ENCODE measurements at regions not wholly inside any gene's neighbourhood (a gene's known extent, or its start where the extent isn't known, plus 50 kb on each side); places are given as distances from the start of the nearest gene placed in this dataset.
"Not testable (repeated sequence)": the region's sequence is repeated elsewhere in the genome, so short reads cannot be mapped to it uniquely, and the experiment has no call there.

DNA sequence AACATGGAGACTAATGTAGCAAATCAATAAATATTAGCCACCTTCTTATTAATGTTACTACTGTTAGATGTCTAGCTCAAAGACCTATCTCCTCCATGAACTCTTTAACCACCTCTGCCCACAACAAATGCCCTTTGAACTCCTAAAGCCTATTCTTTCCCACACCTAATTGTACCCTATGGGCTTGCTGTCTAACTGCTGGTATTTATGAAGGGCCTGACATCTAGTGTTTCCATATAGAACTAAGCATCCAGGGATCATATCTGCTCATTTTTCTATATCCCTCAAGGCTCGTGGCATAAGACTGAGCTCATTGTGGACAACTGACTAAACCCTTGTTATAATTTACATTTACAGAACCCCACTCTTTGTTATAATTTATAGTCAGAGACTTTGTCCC, 109.8 kb downstream of the TRIM69 start:
- FAIRE-seq = not testable (repeated sequence)

DNA sequence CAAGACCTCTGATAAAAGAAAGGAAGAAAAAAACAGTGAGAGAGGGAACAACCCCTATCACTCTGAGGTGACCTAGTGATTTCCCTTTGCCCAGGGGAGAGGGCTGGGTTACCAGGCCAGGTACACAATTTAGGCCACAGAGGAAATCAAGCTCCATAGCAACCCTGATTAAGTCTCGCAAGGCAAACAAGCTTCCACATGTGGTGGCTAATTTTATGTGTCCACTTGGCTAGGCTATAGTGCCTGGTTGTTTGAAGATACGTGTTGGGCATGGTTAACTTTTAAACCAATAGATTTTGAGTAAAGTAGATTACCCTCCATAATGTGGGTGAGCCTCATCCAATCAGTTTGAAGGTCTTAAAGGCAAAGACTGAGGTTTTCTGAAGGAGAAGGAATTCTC, 108.9 kb upstream of the TERB2 start:
- not testable (repeated sequence) for DNase-seq (ENCODE audit: insufficient read length, low spot score); FAIRE-seq

More for the DNA sequence above, 109.8 kb downstream of the TRIM69 start:
- DNase-seq (ENCODE audit: insufficient read length, low spot score) = not testable (repeated sequence)

DNA sequence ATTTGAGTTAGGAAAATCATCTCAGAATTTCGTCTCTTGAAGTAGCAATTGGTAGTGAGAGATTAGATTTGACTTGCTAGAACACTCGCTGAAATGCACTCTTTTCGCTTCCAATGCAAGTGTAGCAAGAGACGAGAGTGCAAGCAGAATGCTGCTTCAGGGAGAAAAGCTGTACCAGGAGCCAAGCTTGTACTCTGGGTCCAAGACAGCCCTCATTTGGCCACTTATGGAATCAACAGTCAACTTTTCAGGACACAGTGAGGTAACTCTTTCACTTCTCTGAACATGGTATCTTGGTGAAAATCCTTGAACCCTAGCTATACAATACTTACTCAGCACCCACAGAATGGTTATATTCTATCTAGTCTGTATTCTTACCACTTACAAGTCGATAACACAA, 107.6 kb upstream of the TERB2 start:
- FAIRE-seq; DNase-seq (ENCODE audit: insufficient read length, low spot score): not testable (repeated sequence)

GRCh38 chr15:44849701-44850403, 106.6 kb upstream of the TERB2 start:
- DNase-seq (ENCODE audit: insufficient read length, low spot score); FAIRE-seq: not testable (repeated sequence)

DNA sequence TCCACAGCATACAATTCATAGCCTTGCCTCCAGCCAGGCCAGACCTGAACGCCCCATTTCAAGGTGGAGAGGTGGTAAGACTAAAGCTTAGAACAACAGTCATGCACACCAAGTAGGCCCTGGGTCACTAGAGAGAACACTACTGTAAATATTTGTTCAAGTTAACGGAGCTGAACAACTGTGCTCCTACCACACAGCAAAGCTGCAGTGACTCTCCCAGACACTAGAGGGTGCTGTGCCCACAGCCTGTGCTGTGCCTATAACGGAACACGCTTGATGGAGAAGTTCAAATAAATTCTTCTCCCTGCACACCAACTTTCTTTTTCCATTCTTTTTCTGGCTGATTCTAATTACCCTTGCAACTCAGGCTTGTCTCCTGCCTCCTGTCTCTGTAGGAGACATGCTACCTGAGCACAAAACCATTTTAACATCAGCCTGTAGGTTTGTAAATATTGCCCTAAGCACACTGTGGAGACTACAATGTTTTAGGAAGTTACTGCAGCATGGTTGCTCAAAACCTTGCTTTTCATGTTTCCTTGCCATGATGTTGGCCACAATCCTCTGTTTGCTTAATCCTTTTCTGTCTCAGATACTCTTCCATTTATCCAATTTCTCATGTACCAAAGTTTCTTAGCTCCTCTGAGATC, 103.1 kb upstream of the TERB2 start:
- peak; percentile 81 for TF ChIP-seq CTCF (IDR thresholded peaks at IDR 0.05; ENCODE audit: insufficient read depth, missing control alignments)
- DNase-seq (ENCODE audit: insufficient read length, low spot score); FAIRE-seq: not testable (repeated sequence)

DNA sequence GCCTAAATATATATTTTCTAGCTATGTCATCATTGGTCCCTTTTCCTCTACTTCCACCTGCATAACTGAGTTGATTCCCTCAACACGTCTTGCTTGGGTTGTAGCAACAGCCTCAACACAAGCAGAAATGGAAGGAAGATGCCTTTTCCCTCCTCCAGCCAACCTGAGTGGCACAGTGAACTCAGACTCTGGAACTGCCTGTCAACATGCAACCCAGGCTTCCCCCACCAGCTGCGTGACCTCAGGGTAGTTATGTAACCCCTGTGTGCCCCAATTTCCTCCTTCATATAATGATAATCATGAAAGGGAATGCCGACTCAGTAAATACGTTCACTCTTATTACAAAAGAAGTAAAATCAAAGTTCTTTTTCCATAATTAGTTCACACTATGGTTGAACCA, 101.8 kb upstream of the TERB2 start:
- not testable (repeated sequence) for DNase-seq (ENCODE audit: insufficient read length, low spot score); FAIRE-seq

DNA sequence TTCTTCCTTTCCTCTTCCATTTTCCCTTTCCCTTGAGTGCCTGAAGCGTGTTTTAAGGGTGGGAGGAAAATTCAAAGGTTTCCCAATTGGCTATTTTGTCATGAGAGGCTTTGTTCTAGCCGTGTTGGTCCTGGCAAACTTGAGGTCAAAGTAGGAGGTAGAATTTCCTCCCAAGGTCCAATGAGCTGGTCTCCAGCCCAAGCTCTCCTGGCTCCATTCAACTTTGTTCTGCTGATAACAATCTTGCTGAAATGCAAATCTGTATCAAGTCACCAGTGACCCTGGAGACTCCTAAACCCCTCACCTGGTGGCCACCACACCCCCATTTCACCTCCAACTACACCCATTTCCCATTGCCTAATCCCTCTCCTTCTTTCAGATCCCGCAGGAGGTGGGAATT, 100.2 kb upstream of the TERB2 start:
- not testable (repeated sequence) for FAIRE-seq; DNase-seq (ENCODE audit: insufficient read length, low spot score)

- not testable (repeated sequence) for DNase-seq (ENCODE audit: insufficient read length, low spot score); FAIRE-seq
These were observed 99.2 kb upstream of the TERB2 start for GRCh38 chr15:44857164-44857710.

DNA sequence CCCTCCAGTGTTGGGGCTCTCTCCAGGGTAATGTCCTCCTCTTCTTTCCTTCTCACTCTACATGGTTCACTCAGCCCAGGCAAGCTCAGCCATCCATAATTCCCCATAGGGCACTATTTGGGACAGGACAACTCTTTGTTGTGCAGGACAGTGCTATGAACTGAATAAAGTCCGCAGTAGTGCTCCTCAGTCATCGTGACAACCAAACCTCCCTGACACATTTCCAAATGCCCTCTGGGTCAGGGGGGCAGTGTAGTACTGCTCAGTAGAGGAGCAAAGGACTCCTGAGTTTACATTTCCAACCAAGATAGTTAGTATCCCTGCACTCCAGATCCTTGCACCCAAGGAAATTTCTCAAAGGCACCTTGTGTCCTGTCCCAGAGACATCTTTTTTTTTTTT, 97.4 kb upstream of the TERB2 start:
- DNase-seq (ENCODE audit: insufficient read length, low spot score); FAIRE-seq: not testable (repeated sequence)

GRCh38 chr15:44860168-44860567, 96.3 kb upstream of the TERB2 start:
- not testable (repeated sequence) for FAIRE-seq; DNase-seq (ENCODE audit: insufficient read length, low spot score)

GRCh38 chr15:44861439-44861910, 95.0 kb upstream of the TERB2 start:
- DNase-seq (ENCODE audit: insufficient read length, low spot score) (no peak), FAIRE-seq (no peak)
- no peak for TF ChIP-seq CTCF (IDR thresholded peaks at IDR 0.05; ENCODE audit: insufficient read depth, missing control alignments)

DNA sequence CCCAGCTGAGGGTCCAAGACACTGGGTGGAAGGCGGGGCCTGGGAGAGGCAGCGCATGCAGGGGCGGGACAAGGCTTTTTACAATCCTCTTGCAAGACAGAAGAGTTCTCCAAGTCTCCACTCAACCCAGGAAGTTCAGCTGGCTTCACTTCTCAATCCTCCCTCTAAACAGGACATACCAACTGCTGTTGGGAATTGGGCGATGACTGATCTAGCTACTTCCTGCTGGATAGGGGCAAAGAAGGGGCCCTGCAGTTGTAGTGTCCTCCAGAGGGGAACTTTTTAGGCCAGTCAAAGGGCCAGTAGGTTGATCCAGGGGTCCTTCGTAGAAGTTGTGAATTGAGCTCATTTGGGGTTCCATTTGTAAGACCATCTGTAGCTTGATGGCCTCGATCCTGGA, 94.6 kb upstream of the TERB2 start:
- TF ChIP-seq CTCF (IDR thresholded peaks at IDR 0.05; ENCODE audit: insufficient read depth, missing control alignments) = no peak
- FAIRE-seq = no peak
- DNase-seq (ENCODE audit: insufficient read length, low spot score) = no peak

GRCh38 chr15:44862866-44863265, 93.6 kb upstream of the TERB2 start:
- FAIRE-seq = not testable (repeated sequence)

DNA sequence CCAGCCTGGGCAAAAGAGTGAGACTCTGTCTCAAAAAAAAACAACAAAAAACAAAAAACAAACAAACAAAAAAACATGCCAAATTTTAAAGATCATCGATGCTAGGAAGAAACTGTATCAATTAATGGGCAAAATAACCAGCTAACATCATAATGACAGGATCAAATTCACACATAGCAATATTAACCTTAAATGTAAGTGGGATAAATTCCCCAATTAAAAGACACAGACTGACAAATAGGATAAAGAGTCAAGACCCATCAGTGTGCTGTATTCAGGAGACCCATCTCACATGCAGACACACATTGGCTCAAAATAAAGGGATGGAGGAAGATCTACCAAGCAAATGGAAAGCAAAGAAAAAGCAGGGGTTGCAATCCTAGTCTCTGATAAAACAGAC, 88.4 kb upstream of the TERB2 start:
- not testable (repeated sequence) for DNase-seq (ENCODE audit: insufficient read length, low spot score); FAIRE-seq

More at GRCh38 chr15:44862866-44863265, 93.6 kb upstream of the TERB2 start:
- not testable (repeated sequence) for DNase-seq (ENCODE audit: insufficient read length, low spot score)

- not testable (repeated sequence) for DNase-seq (ENCODE audit: insufficient read length, low spot score); FAIRE-seq
These were observed 86.4 kb upstream of the TERB2 start for GRCh38 chr15:44870125-44870524.

All from D721Med (cell line).